MM.1S (cell line): ENCODE measurements at regions not wholly inside any gene's neighbourhood (a gene's known extent, or its start where the extent isn't known, plus 50 kb on each side); places are given as distances from the start of the nearest gene placed in this dataset.

Experiments
- DNase-seq: peaks from one replicate; pipeline ENCODE4 v3.0.0-alpha.2; 2015
- H2AFZ ChIP-seq: fragments of 300-600 bp; sonication (generic); 2 replicates; pipeline ENCODE4 v1.6.0; 2016; ENCODE audit warnings: antibody characterized with exemption, low read length
- H3F3A ChIP-seq: fragments of 300-600 bp; sonication (generic); 2 replicates; pipeline ENCODE4 v1.6.1; 2016; ENCODE audit warnings: mild to moderate bottlenecking, antibody characterized with exemption, low read length, moderate library complexity, mixed read lengths; ENCODE audit not compliant: insufficient read depth
- H3K27ac ChIP-seq: fragments of 300-600 bp; sonication (generic); 2 replicates; pipeline ENCODE4 v1.5.1; 2016; ENCODE audit warnings: mild to moderate bottlenecking, low read length
- H3K27me3 ChIP-seq: fragments of 300-600 bp; sonication (generic); replicated peaks from 2 replicates; pipeline ENCODE4 v1.6.0; 2016; ENCODE audit warnings: low read length; ENCODE audit not compliant: insufficient read depth
- H3K36me3 ChIP-seq: fragments of 300-600 bp; sonication (generic); replicated peaks from 2 replicates; pipeline ENCODE4 v1.6.1; 2016; ENCODE audit warnings: mild to moderate bottlenecking, low read length, mixed read lengths; ENCODE audit not compliant: insufficient read depth
- H3K4me1 ChIP-seq: fragments of 300-600 bp; sonication (generic); 2 replicates; pipeline ENCODE4 v1.6.1; 2016; ENCODE audit warnings: low read length, mixed read lengths
- H3K4me2 ChIP-seq: fragments of 300-600 bp; sonication (generic); 2 replicates; pipeline ENCODE4 v1.6.0; 2016; ENCODE audit warnings: low read depth, low read length
- H3K4me3 ChIP-seq: fragments of 300-600 bp; sonication (generic); 2 replicates; pipeline ENCODE4 v1.5.1; 2016; ENCODE audit warnings: low read length, mixed read lengths
- H3K79me2 ChIP-seq: fragments of 300-600 bp; sonication (generic); 2 replicates; pipeline ENCODE4 v1.6.1; 2016; ENCODE audit warnings: mixed run types, low read length, mixed read lengths
- H3K9ac ChIP-seq: fragments of 300-600 bp; sonication (generic); 2 replicates; pipeline ENCODE4 v1.6.1; 2016; ENCODE audit warnings: low read length, mixed read lengths
- H3K9me2 ChIP-seq: fragments of 300-600 bp; sonication (generic); replicated peaks from 2 replicates; pipeline ENCODE4 v1.6.1; 2016; ENCODE audit warnings: mild to moderate bottlenecking, low read length, mixed read lengths; ENCODE audit not compliant: insufficient read depth
- H3K9me3 ChIP-seq: fragments of 300-600 bp; sonication (generic); replicated peaks from 2 replicates; pipeline ENCODE4 v1.6.1; 2016; ENCODE audit warnings: mild to moderate bottlenecking, low read length, mixed read lengths; ENCODE audit not compliant: insufficient read depth
- H4K20me1 ChIP-seq: fragments of 300-600 bp; sonication (generic); 2 replicates; pipeline ENCODE4 v1.6.1; 2016; ENCODE audit warnings: mild to moderate bottlenecking, low read length, moderate library complexity, mixed read lengths; ENCODE audit not compliant: insufficient read depth
- CTCF ChIP-seq: fragments of 300-600 bp; sonication (generic); IDR thresholded peaks from 2 replicates; pipeline ENCODE4 v1.5.1; 2016; ENCODE audit warnings: antibody characterized with exemption, low read length, mixed read lengths
- EZH2 ChIP-seq: fragments of 300-600 bp; sonication (generic); optimal IDR thresholded peaks from 2 replicates; pipeline ENCODE3; 2017; ENCODE audit warnings: low read depth, mild to moderate bottlenecking, antibody characterized with exemption, low read length, mixed read lengths
- EZH2phosphoT487 ChIP-seq: fragments of 300-600 bp; sonication (generic); IDR thresholded peaks from 2 replicates; pipeline ENCODE4 v1.6.1; 2018; ENCODE audit warnings: antibody characterized with exemption, low read length

- H3K4me1 ChIP-seq, result peaks cover 53% of the 10 kb centered on the region
- H3K27ac ChIP-seq, result no peak overlapping the region
- no peaks in the 10 kb centered on the region for H3K9me2 ChIP-seq
- H2AFZ ChIP-seq, result no peak overlapping the region
- H3K9ac ChIP-seq, result no peak overlapping the region
- H3F3A ChIP-seq, result peaks cover 11% of the 10 kb centered on the region
- no peaks in the 10 kb centered on the region for H3K27me3 ChIP-seq
- H3K4me2 ChIP-seq, result no peak overlapping the region
- H4K20me1 ChIP-seq, result no peaks in the 10 kb centered on the region
- no peaks in the 10 kb centered on the region for H3K9me3 ChIP-seq
- H3K79me2 ChIP-seq, result no peaks in the 10 kb centered on the region
- DNase-seq, result no peak
- no peak for TF ChIP-seq EZH2phosphoT487
- no peak for TF ChIP-seq EZH2
- TF ChIP-seq CTCF, result no peak
- no peak overlapping the region for H3K4me3 ChIP-seq
- no peaks in the 10 kb centered on the region for H3K36me3 ChIP-seq
Measured at GRCh38 chr2:196287523-196287922, 116.1 kb upstream of the STK17B start.

- Histone ChIP-seq H3K4me3 (no peak overlapping the region), H3K4me1 (peaks cover 58% of the 10 kb centered on the region), H3K9me3 (no peaks in the 10 kb centered on the region), H3K79me2 (no peaks in the 10 kb centered on the region), H3F3A (peaks cover 15% of the 10 kb centered on the region), H3K9me2 (no peaks in the 10 kb centered on the region), H3K36me3 (no peaks in the 10 kb centered on the region), H3K4me2 (no peak overlapping the region), H3K9ac (no peak overlapping the region), H3K27me3 (no peaks in the 10 kb centered on the region), H2AFZ (no peak overlapping the region), H3K27ac (no peak overlapping the region), H4K20me1 (no peaks in the 10 kb centered on the region)
- no peak for DNase-seq
- TF ChIP-seq EZH2, result no peak
- no peak for TF ChIP-seq CTCF
- no peak for TF ChIP-seq EZH2phosphoT487
Measured at GRCh38 chr2:196288006-196288538, 116.7 kb upstream of the STK17B start.

GRCh38 chr2:196289000-196289399 is 117.6 kb upstream of the STK17B start:
- no peaks in the 10 kb centered on the region for H3K27me3 ChIP-seq
- H3K9me3 ChIP-seq, result no peaks in the 10 kb centered on the region
- no peak overlapping the region for H3K9ac ChIP-seq
- no peak overlapping the region for H3K4me2 ChIP-seq
- no peak for TF ChIP-seq EZH2phosphoT487
- H3K36me3 ChIP-seq, result no peaks in the 10 kb centered on the region
- peaks cover 15% of the 10 kb centered on the region for H3F3A ChIP-seq
- H3K4me3 ChIP-seq, result no peak overlapping the region
- no peak overlapping the region for H3K27ac ChIP-seq
- H3K79me2 ChIP-seq, result no peaks in the 10 kb centered on the region
- no peak overlapping the region for H2AFZ ChIP-seq
- no peaks in the 10 kb centered on the region for H3K9me2 ChIP-seq
- DNase-seq, result no peak
- H3K4me1 ChIP-seq, result peaks cover 57% of the 10 kb centered on the region
- no peaks in the 10 kb centered on the region for H4K20me1 ChIP-seq

- H3K4me3 ChIP-seq, result no peak overlapping the region
- H3F3A ChIP-seq, result peaks cover 15% of the 10 kb centered on the region
- H3K9me3 ChIP-seq, result no peaks in the 10 kb centered on the region
- no peak overlapping the region for H3K9ac ChIP-seq
- no peak for TF ChIP-seq EZH2phosphoT487
- TF ChIP-seq CTCF, result no peak
- TF ChIP-seq EZH2, result no peak
- no peaks in the 10 kb centered on the region for H4K20me1 ChIP-seq
- no peaks in the 10 kb centered on the region for H3K9me2 ChIP-seq
- no peak overlapping the region for H2AFZ ChIP-seq
- no peaks in the 10 kb centered on the region for H3K36me3 ChIP-seq
- H3K79me2 ChIP-seq, result no peaks in the 10 kb centered on the region
- peaks cover 52% of the 10 kb centered on the region for H3K4me1 ChIP-seq
- DNase-seq, result no peak
- no peak overlapping the region for H3K4me2 ChIP-seq
- no peak overlapping the region for H3K27ac ChIP-seq
- no peaks in the 10 kb centered on the region for H3K27me3 ChIP-seq
Measured at GRCh38 chr2:196290136-196290535, 118.8 kb upstream of the STK17B start.
